Spinal cord (tissue), 9 donors: ENCODE measurements at regions not wholly inside any gene's neighbourhood (a gene's known extent, or its start where the extent isn't known, plus 50 kb on each side); places are given as distances from the start of the nearest gene placed in this dataset.
A peak's percentile ranks its signal among the peaks of the same experiment; 100 is the strongest.

ENCODE experiments used
- DNase-seq, 6 donors: peaks; one replicate each; pipeline versions ENCODE4 v3.0.0 to v3.0.0-alpha.2; 2013 to 2015; ENCODE audit warnings: low spot score in 6 of 6, low read depth in 4 of 6
- H3K27ac ChIP-seq: one replicate; pipeline ENCODE4 v1.5.1; 2013; ENCODE audit warnings: low read depth, low read length, control low read depth
- H3K27me3 ChIP-seq: one replicate; pipeline ENCODE4 v1.6.1; 2013; ENCODE audit warnings: low read length; ENCODE audit not compliant: control insufficient read depth, insufficient read depth
- H3K36me3 ChIP-seq: one replicate; pipeline ENCODE4 v1.6.1; 2013; ENCODE audit warnings: low read length; ENCODE audit not compliant: control insufficient read depth, insufficient read depth
- H3K4me1 ChIP-seq: one replicate; pipeline ENCODE4 v1.6.1; 2013; ENCODE audit warnings: low read length; ENCODE audit not compliant: control insufficient read depth, insufficient read depth
- H3K4me3 ChIP-seq: one replicate; pipeline ENCODE4 v1.5.1; 2013; ENCODE audit warnings: low read depth, low read length, control low read depth
- H3K9me3 ChIP-seq: one replicate; pipeline ENCODE4 v1.6.1; 2013; ENCODE audit warnings: low read length; ENCODE audit not compliant: control insufficient read depth, insufficient read depth
- WGBS: methylation state at CpG from one replicate; pipeline ENCODE4 v1.1.5; 2013; ENCODE audit warnings: missing lambda C conversion rate; ENCODE audit not compliant: insufficient coverage; 5-methylcytosine and 5-hydroxymethylcytosine counted together
- donor health status: healthy.

- H3K27ac ChIP-seq, result no peak overlapping the region
- H3K36me3 ChIP-seq, result no peaks in the 10 kb centered on the region
- H3K9me3 ChIP-seq, result no peaks in the 10 kb centered on the region
- H3K27me3 ChIP-seq, result no peaks in the 10 kb centered on the region
- DNase-seq, result no peak
- no peaks in the 10 kb centered on the region for H3K4me1 ChIP-seq
- 90% methylated on average over 7 of the region's 8 CpGs for WGBS
- H3K4me3 ChIP-seq, result no peak overlapping the region
Observed at GRCh38 chr10:130577039-130577438, 440.8 kb downstream of the GLRX3 start.

- Histone ChIP-seq H3K27ac (no peak overlapping the region), H3K36me3 (no peaks in the 10 kb centered on the region), H3K9me3 (no peaks in the 10 kb centered on the region), H3K4me1 (no peaks in the 10 kb centered on the region), H3K27me3 (no peaks in the 10 kb centered on the region), H3K4me3 (no peak overlapping the region)
- WGBS, result 81% methylated on average over 4 of the region's 11 CpGs
- no peak for DNase-seq
Observed at GRCh38 chr10:130578532-130579289, 442.5 kb downstream of the GLRX3 start.

GRCh38 chr10:130579913-130580312 lies 443.7 kb downstream of the GLRX3 start:
- 57% methylated on average over 4 of the region's 4 CpGs for WGBS
- H3K36me3 ChIP-seq, result no peaks in the 10 kb centered on the region
- DNase-seq, result no peak
- no peaks in the 10 kb centered on the region for H3K4me1 ChIP-seq
- H3K4me3 ChIP-seq, result no peak overlapping the region
- H3K27ac ChIP-seq, result no peak overlapping the region
- H3K9me3 ChIP-seq, result no peaks in the 10 kb centered on the region
- H3K27me3 ChIP-seq, result no peaks in the 10 kb centered on the region

GRCh38 chr10:130580975-130581374 lies 444.8 kb downstream of the GLRX3 start:
- Histone ChIP-seq H3K9me3 (no peaks in the 10 kb centered on the region), H3K4me3 (no peak overlapping the region), H3K4me1 (no peaks in the 10 kb centered on the region), H3K27ac (no peak overlapping the region), H3K36me3 (no peaks in the 10 kb centered on the region), H3K27me3 (no peaks in the 10 kb centered on the region)
- no peak for DNase-seq
- WGBS, result 98% methylated on average over 5 of the region's 5 CpGs

- no peaks in the 10 kb centered on the region for H3K36me3 ChIP-seq
- DNase-seq, result no peak
- H3K4me3 ChIP-seq, result no peak overlapping the region
- WGBS, result 80% methylated on average over 3 of the region's 4 CpGs
- no peak overlapping the region for H3K27ac ChIP-seq
- no peaks in the 10 kb centered on the region for H3K27me3 ChIP-seq
- H3K9me3 ChIP-seq, result peaks cover 1% of the 10 kb centered on the region
- H3K4me1 ChIP-seq, result no peaks in the 10 kb centered on the region
Observed at GRCh38 chr10:130587718-130588117, 451.5 kb downstream of the GLRX3 start.

GRCh38 chr10:130606001-130606405 lies 469.8 kb downstream of the GLRX3 start:
- 7% methylated on average over 8 of the region's 9 CpGs for WGBS
- peak in 3 of 6 donors; percentile 7 to 75 (median 8) for DNase-seq

GRCh38 chr10:130607366-130607765 lies 471.2 kb downstream of the GLRX3 start:
- Histone ChIP-seq H3K4me1 (no peaks in the 10 kb centered on the region), H3K27ac (no peak overlapping the region), H3K36me3 (no peaks in the 10 kb centered on the region), H3K9me3 (peaks cover 3% of the 10 kb centered on the region), H3K4me3 (no peak overlapping the region), H3K27me3 (no peaks in the 10 kb centered on the region)
- 87% methylated on average over 8 of the region's 9 CpGs for WGBS
- DNase-seq, result no peak

More at GRCh38 chr10:130606001-130606405, 469.8 kb downstream of the GLRX3 start:
- Histone ChIP-seq H3K4me3 (no peak overlapping the region), H3K9me3 (peaks cover 1% of the 10 kb centered on the region), H3K27me3 (no peaks in the 10 kb centered on the region), H3K36me3 (no peaks in the 10 kb centered on the region), H3K27ac (no peak overlapping the region), H3K4me1 (no peaks in the 10 kb centered on the region)

GRCh38 chr10:130611239-130611638 lies 475.0 kb downstream of the GLRX3 start:
- H3K4me1 ChIP-seq, result no peaks in the 10 kb centered on the region
- H3K4me3 ChIP-seq, result no peak overlapping the region
- DNase-seq, result no peak
- no peak overlapping the region for H3K27ac ChIP-seq
- no peaks in the 10 kb centered on the region for H3K27me3 ChIP-seq
- peaks cover 3% of the 10 kb centered on the region for H3K9me3 ChIP-seq
- H3K36me3 ChIP-seq, result no peaks in the 10 kb centered on the region
- WGBS, result 97% methylated on average over 4 of the region's 5 CpGs

- H3K36me3 ChIP-seq, result no peaks in the 10 kb centered on the region
- WGBS, result 50% methylated on average over 2 of the region's 4 CpGs
- DNase-seq, result no peak
- no peaks in the 10 kb centered on the region for H3K4me1 ChIP-seq
- H3K27ac ChIP-seq, result no peak overlapping the region
- no peak overlapping the region for H3K4me3 ChIP-seq
- H3K27me3 ChIP-seq, result no peaks in the 10 kb centered on the region
- H3K9me3 ChIP-seq, result peaks cover 3% of the 10 kb centered on the region
Observed at GRCh38 chr10:130615457-130615856, 479.3 kb downstream of the GLRX3 start.

- Histone ChIP-seq H3K27ac (no peak overlapping the region), H3K4me3 (no peak overlapping the region), H3K4me1 (no peaks in the 10 kb centered on the region), H3K27me3 (no peaks in the 10 kb centered on the region), H3K36me3 (no peaks in the 10 kb centered on the region), H3K9me3 (peaks cover 2% of the 10 kb centered on the region)
- 100% methylated on average over 1 of the region's 1 CpG for WGBS
- DNase-seq, result no peak
Observed at GRCh38 chr10:130617985-130618384, 481.8 kb downstream of the GLRX3 start.
